Kidney (tissue), 13 donors: ENCODE measurements at regions not wholly inside any gene's neighbourhood (a gene's known extent, or its start where the extent isn't known, plus 50 kb on each side); places are given as distances from the start of the nearest gene placed in this dataset.

Experiments
- DNase-seq, 5 donors: peaks; one replicate each; pipeline ENCODE4 v3.0.0-alpha.2; 2013 to 2020
- FAIRE-seq: peaks from 2 replicates; lab custom pipeline; 2012; peaks lifted over from hg19 to GRCh38; lab: Jason Lieb, UNC
- H3K27ac ChIP-seq, 2 donors: one replicate each; pipeline ENCODE4 v1.7.0; 2013; ENCODE audit warnings: low read depth in 2 of 2, low read length in 2 of 2, inconsistent platforms in 1 of 2
- H3K27me3 ChIP-seq: one replicate; pipeline ENCODE4 v1.7.1; 2013; ENCODE audit warnings: low read length, inconsistent platforms; ENCODE audit not compliant: control insufficient read depth, insufficient read depth
- H3K36me3 ChIP-seq, 3 donors: one replicate each; pipeline versions ENCODE4 v1.7.0 to v1.7.1; 2013; ENCODE audit warnings: low read length in 3 of 3, control low read depth in 1 of 3, inconsistent platforms in 1 of 3; ENCODE audit not compliant: insufficient read depth in 3 of 3, control insufficient read depth in 2 of 3
- H3K4me1 ChIP-seq, 3 donors: one replicate each; pipeline versions ENCODE4 v1.7.0 to v1.7.1; 2013; ENCODE audit warnings: low read length in 3 of 3, inconsistent platforms in 1 of 3, low read depth in 1 of 3; ENCODE audit not compliant: control insufficient read depth in 2 of 3, insufficient read depth in 2 of 3
- H3K4me3 ChIP-seq, 3 donors: one replicate each; pipeline versions ENCODE4 v1.7.0 to v1.8.1; 2013; ENCODE audit warnings: low read length in 3 of 3, control low read depth in 1 of 3, inconsistent platforms in 1 of 3
- H3K9ac ChIP-seq, 3 donors: one replicate each; pipeline versions ENCODE4 v1.7.0 to v1.7.1; 2013; ENCODE audit warnings: low read length in 3 of 3, control low read depth in 1 of 3, inconsistent platforms in 1 of 3
- H3K9me3 ChIP-seq, 3 donors: one replicate each; pipeline versions ENCODE4 v1.7.0 to v1.7.1; 2013; ENCODE audit warnings: low read length in 3 of 3, control low read depth in 1 of 3, inconsistent platforms in 1 of 3; ENCODE audit not compliant: control insufficient read depth in 2 of 3, insufficient read depth in 1 of 3
- CTCF ChIP-seq: IDR thresholded peaks from 3 replicates; pipeline ENCODE4 v1.5.1; 2012; ENCODE audit warnings: mild to moderate bottlenecking, moderate library complexity, borderline replicate concordance; ENCODE audit not compliant: insufficient read depth; ENCODE audit errors: extremely low read depth
- intact Hi-C: fragments of 100-400 bp; cut with DNase I; formaldehyde crosslinking; loops from one replicate; pipeline ENCODE4 v1.11.1; 2022
- donor health status: control.
- donor health status: control.
- donor health status: control.
- donor health status: control.
- donor health status: control.
- donor health status: DM: yes; HTN: yes; CAD: no.
- donor health status: Normal renal cell carcinoma (clear cell type).

GRCh38 chr1:48109390-48110013 lies 112.3 kb upstream of the TRABD2B start:
- peak; percentile 85 for TF ChIP-seq CTCF
- peaks cover 0 to 2% (median 0%) of the 10 kb centered on the region in 3 donors for H3K4me1 ChIP-seq
- H3K4me3 ChIP-seq: no peak overlapping the region
- no peaks in the 10 kb centered on the region for H3K27me3 ChIP-seq
- H3K36me3 ChIP-seq: no peaks in the 10 kb centered on the region
- intact Hi-C loops: no loop called here
- FAIRE-seq (no peak), DNase-seq (peak in 3 of 5 donors; percentile 53 to 85 (median 81))
- H3K9ac ChIP-seq: no peak overlapping the region
- H3K27ac ChIP-seq: no peak overlapping the region
- H3K9me3 ChIP-seq: no peaks in the 10 kb centered on the region

- no peaks in the 10 kb centered on the region for H3K9me3 ChIP-seq
- H3K9ac ChIP-seq: no peak overlapping the region
- FAIRE-seq: no peak
- intact Hi-C loops: no loop called here
- H3K27me3 ChIP-seq: no peaks in the 10 kb centered on the region
- H3K36me3 ChIP-seq: no peaks in the 10 kb centered on the region
- H3K4me3 ChIP-seq: no peak overlapping the region
- DNase-seq: no peak
- H3K4me1 ChIP-seq: peaks cover 0 to 2% (median 0%) of the 10 kb centered on the region in 3 donors
- no peak for TF ChIP-seq CTCF
- H3K27ac ChIP-seq: no peak overlapping the region
These were observed 110.3 kb upstream of the TRABD2B start for GRCh38 chr1:48107516-48107915.

GRCh38 chr1:48106049-48106448 lies 108.9 kb upstream of the TRABD2B start:
- H3K9me3 ChIP-seq: no peaks in the 10 kb centered on the region
- no peak overlapping the region for H3K9ac ChIP-seq
- no peak overlapping the region for H3K4me3 ChIP-seq
- peaks cover 0 to 2% (median 0%) of the 10 kb centered on the region in 3 donors for H3K4me1 ChIP-seq
- DNase-seq (no peak), FAIRE-seq (no peak)
- H3K27ac ChIP-seq: no peak overlapping the region
- no peak for TF ChIP-seq CTCF
- H3K27me3 ChIP-seq: no peaks in the 10 kb centered on the region
- intact Hi-C loops: no loop called here
- H3K36me3 ChIP-seq: no peaks in the 10 kb centered on the region

GRCh38 chr1:48105165-48105564 lies 108.0 kb upstream of the TRABD2B start:
- DNase-seq: peak in 3 of 5 donors; percentile 61 to 75 (median 63)
- intact Hi-C loops: no loop called here
- no peak overlapping the region for H3K9ac ChIP-seq
- H3K4me3 ChIP-seq: no peak overlapping the region
- no peaks in the 10 kb centered on the region for H3K27me3 ChIP-seq
- H3K36me3 ChIP-seq: no peaks in the 10 kb centered on the region
- no peak overlapping the region for H3K27ac ChIP-seq
- TF ChIP-seq CTCF: peak; percentile 63
- H3K4me1 ChIP-seq: peaks cover 0 to 2% (median 0%) of the 10 kb centered on the region in 3 donors
- no peaks in the 10 kb centered on the region for H3K9me3 ChIP-seq
- no peak for FAIRE-seq
